ENCODE measurements at regions not wholly inside any gene's neighbourhood (a gene's known extent, or its start where the extent isn't known, plus 50 kb on each side); places are given as distances from the start of the nearest gene placed in this dataset.

DNA sequence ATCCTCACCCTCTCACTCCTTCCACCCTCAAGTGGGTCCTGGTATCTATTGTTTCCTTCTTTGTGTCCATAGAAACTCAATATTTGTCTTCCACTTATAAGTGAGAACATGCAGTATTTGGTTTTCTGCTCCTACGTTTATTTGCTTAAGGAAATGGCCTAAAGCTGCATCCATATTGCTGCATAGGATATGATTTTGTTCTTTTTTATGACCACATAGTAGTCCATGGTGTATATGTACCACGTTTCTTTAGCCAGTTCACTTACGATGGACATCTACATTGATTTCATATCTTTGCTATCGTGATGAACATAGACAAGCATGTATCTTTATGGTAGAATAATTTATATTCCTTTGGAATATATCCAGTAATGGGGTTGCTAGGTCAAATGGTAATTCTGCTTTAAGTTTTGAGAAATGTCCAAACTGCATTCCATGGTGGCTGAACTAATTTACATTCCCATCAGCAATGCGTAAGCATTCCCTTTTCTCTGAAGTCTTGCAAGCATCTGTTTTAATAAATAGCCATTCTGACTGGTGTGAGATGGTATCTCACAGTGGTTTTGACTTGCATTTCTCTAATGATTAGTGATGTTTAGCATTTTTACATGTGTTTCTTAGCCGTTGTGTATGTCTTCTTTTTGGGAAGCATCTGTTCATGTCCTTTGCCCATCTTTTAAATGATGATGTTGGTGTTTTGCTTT is 650.2 kb downstream of the ZNF385D start:
- TF ChIP-seq POLR2AphosphoS5 (IDR thresholded peaks at IDR 0.05; ENCODE audit: low read length) (no peak), SIX5 (IDR thresholded peaks at IDR 0.05; ENCODE audit: low read depth, low read length, severe bottlenecking) (no peak), ZNF24 (IDR thresholded peaks at IDR 0.05) (no peak), RELA (IDR thresholded peaks at IDR 0.05; ENCODE audit: borderline replicate concordance, partially characterized antibody) (no peak), SRF (IDR thresholded peaks at IDR 0.05; ENCODE audit: low read depth in 2 of 2, low read length in 2 of 2) (no peak), SUZ12 (IDR thresholded peaks at IDR 0.05; ENCODE audit: unreplicated experiment) (no peak), RFX5 (IDR thresholded peaks at IDR 0.05; ENCODE audit: low read depth, low read length) (no peak), ZNF274 (IDR thresholded peaks at IDR 0.05; ENCODE audit: insufficient read depth, insufficient read length) (no peak), TAF1 (IDR thresholded peaks at IDR 0.05; ENCODE audit: borderline replicate concordance, low read depth, low read length) (no peak)
- TF ChIP-seq, protein P1, sequence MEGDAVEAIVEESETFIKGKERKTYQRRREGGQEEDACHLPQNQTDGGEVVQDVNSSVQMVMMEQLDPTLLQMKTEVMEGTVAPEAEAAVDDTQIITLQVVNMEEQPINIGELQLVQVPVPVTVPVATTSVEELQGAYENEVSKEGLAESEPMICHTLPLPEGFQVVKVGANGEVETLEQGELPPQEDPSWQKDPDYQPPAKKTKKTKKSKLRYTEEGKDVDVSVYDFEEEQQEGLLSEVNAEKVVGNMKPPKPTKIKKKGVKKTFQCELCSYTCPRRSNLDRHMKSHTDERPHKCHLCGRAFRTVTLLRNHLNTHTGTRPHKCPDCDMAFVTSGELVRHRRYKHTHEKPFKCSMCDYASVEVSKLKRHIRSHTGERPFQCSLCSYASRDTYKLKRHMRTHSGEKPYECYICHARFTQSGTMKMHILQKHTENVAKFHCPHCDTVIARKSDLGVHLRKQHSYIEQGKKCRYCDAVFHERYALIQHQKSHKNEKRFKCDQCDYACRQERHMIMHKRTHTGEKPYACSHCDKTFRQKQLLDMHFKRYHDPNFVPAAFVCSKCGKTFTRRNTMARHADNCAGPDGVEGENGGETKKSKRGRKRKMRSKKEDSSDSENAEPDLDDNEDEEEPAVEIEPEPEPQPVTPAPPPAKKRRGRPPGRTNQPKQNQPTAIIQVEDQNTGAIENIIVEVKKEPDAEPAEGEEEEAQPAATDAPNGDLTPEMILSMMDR (IDR thresholded peaks at IDR 0.05 in 2 of 3, conservative IDR thresholded peaks at IDR 0.05 in 1 of 3; ENCODE audit: control insufficient read depth in 2 of 3, extremely low read depth in 1 of 3, insufficient read depth in 1 of 3, low read depth in 3 of 3, low read length in 3 of 3): no peak
- TF ChIP-seq, protein P2, sequence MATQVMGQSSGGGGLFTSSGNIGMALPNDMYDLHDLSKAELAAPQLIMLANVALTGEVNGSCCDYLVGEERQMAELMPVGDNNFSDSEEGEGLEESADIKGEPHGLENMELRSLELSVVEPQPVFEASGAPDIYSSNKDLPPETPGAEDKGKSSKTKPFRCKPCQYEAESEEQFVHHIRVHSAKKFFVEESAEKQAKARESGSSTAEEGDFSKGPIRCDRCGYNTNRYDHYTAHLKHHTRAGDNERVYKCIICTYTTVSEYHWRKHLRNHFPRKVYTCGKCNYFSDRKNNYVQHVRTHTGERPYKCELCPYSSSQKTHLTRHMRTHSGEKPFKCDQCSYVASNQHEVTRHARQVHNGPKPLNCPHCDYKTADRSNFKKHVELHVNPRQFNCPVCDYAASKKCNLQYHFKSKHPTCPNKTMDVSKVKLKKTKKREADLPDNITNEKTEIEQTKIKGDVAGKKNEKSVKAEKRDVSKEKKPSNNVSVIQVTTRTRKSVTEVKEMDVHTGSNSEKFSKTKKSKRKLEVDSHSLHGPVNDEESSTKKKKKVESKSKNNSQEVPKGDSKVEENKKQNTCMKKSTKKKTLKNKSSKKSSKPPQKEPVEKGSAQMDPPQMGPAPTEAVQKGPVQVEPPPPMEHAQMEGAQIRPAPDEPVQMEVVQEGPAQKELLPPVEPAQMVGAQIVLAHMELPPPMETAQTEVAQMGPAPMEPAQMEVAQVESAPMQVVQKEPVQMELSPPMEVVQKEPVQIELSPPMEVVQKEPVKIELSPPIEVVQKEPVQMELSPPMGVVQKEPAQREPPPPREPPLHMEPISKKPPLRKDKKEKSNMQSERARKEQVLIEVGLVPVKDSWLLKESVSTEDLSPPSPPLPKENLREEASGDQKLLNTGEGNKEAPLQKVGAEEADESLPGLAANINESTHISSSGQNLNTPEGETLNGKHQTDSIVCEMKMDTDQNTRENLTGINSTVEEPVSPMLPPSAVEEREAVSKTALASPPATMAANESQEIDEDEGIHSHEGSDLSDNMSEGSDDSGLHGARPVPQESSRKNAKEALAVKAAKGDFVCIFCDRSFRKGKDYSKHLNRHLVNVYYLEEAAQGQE (IDR thresholded peaks at IDR 0.05; ENCODE audit: low read depth, low read length): no peak
